IMR-90 (cell line): ENCODE measurements at regions not wholly inside any gene's neighbourhood (a gene's known extent, or its start where the extent isn't known, plus 50 kb on each side); places are given as distances from the start of the nearest gene placed in this dataset.

Source experiments
- BHLHE40 ChIP-seq: fragments of 150-350 bp; IDR thresholded peaks from 2 replicates; pipeline ENCODE4 v1.6.1; 2016; ENCODE audit warnings: mild to moderate bottlenecking, low read depth, low read length
- CEBPB ChIP-seq: IDR thresholded peaks from 2 replicates; pipeline ENCODE4 v1.6.1; 2012; ENCODE audit warnings: low read depth, low read length, improper control_type of control experiment
- MAFK ChIP-seq: IDR thresholded peaks from 2 replicates; pipeline ENCODE4 v1.6.1; 2012; ENCODE audit warnings: low read depth, low read length, improper control_type of control experiment
- MAZ ChIP-seq: IDR thresholded peaks from 2 replicates; pipeline ENCODE4 v1.6.1; 2012; ENCODE audit warnings: low read depth, mild to moderate bottlenecking, low read length, improper control_type of control experiment, moderate library complexity, borderline replicate concordance
- NFE2L2 ChIP-seq: fragments of 150-350 bp; IDR thresholded peaks from 2 replicates; pipeline ENCODE4 v1.6.1; 2016; ENCODE audit warnings: low read depth, mild to moderate bottlenecking, low read length
- POLR2A ChIP-seq: IDR thresholded peaks from 2 replicates; pipeline ENCODE4 v1.6.1; 2012; ENCODE audit warnings: mild to moderate bottlenecking, low read depth, low read length
- RAD21 ChIP-seq: IDR thresholded peaks from 2 replicates; pipeline ENCODE4 v1.6.1; 2012; ENCODE audit warnings: low read length, improper control_type of control experiment
- RCOR1 ChIP-seq: IDR thresholded peaks from 2 replicates; pipeline ENCODE4 v1.6.1; 2012; ENCODE audit warnings: mild to moderate bottlenecking, low read length, improper control_type of control experiment; ENCODE audit not compliant: insufficient replicate concordance
- SMC3 ChIP-seq: fragments of 150-350 bp; IDR thresholded peaks from 2 replicates; pipeline ENCODE4 v1.6.1; 2016; ENCODE audit warnings: low read depth, mild to moderate bottlenecking, antibody characterized with exemption, low read length, moderate library complexity
- TF ChIP-seq, protein P1 (sequence below): conservative IDR thresholded peaks from 2 replicates; pipeline ENCODE4 v1.5.1; 2012; ENCODE audit warnings: mild to moderate bottlenecking, low read depth, low read length, improper control_type of control experiment
- TF ChIP-seq, protein P2 (sequence below): fragments of 150-350 bp; IDR thresholded peaks from 2 replicates; pipeline ENCODE4 v1.6.1; 2016; ENCODE audit warnings: low read depth, mild to moderate bottlenecking, low read length, moderate library complexity, borderline replicate concordance

DNA sequence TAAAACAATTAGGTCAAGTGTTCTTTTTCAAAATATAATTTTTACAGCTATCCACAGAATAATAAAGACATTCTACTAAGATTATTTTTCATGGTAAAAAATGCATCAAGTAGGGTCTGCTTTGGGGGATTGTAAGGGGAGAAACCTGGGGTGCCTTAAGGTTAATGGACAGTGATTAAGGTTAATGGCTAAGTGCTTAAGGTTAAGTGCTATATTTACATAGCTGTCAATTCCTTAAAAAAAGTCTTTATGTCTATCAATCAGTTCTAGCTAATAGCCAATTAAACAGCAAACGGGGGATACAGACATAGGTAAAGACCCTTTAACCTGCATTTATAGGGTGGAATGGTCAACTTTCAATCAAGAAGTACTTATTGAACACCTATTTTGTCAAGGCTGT lies 284.5 kb upstream of the SEMA3A start:
- TF ChIP-seq, protein P1, sequence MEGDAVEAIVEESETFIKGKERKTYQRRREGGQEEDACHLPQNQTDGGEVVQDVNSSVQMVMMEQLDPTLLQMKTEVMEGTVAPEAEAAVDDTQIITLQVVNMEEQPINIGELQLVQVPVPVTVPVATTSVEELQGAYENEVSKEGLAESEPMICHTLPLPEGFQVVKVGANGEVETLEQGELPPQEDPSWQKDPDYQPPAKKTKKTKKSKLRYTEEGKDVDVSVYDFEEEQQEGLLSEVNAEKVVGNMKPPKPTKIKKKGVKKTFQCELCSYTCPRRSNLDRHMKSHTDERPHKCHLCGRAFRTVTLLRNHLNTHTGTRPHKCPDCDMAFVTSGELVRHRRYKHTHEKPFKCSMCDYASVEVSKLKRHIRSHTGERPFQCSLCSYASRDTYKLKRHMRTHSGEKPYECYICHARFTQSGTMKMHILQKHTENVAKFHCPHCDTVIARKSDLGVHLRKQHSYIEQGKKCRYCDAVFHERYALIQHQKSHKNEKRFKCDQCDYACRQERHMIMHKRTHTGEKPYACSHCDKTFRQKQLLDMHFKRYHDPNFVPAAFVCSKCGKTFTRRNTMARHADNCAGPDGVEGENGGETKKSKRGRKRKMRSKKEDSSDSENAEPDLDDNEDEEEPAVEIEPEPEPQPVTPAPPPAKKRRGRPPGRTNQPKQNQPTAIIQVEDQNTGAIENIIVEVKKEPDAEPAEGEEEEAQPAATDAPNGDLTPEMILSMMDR: no peak
- TF ChIP-seq, protein P2, sequence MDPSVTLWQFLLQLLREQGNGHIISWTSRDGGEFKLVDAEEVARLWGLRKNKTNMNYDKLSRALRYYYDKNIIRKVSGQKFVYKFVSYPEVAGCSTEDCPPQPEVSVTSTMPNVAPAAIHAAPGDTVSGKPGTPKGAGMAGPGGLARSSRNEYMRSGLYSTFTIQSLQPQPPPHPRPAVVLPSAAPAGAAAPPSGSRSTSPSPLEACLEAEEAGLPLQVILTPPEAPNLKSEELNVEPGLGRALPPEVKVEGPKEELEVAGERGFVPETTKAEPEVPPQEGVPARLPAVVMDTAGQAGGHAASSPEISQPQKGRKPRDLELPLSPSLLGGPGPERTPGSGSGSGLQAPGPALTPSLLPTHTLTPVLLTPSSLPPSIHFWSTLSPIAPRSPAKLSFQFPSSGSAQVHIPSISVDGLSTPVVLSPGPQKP: no peak
- no peak for TF ChIP-seq SMC3
- no peak for TF ChIP-seq CEBPB
- no peak for TF ChIP-seq POLR2A
- TF ChIP-seq RAD21: no peak
- TF ChIP-seq MAFK: no peak
- no peak for TF ChIP-seq RCOR1
- no peak for TF ChIP-seq BHLHE40
- no peak for TF ChIP-seq NFE2L2
- TF ChIP-seq MAZ: no peak
